ENCODE measurements at regions not wholly inside any gene's neighbourhood (a gene's known extent, or its start where the extent isn't known, plus 50 kb on each side); places are given as distances from the start of the nearest gene placed in this dataset.

GRCh38 chr12:126443977-126444376, 1378.7 kb downstream of the AACS start:
- TF ChIP-seq CTCF (IDR thresholded peaks at IDR 0.05; ENCODE audit: insufficient read depth, low read length, poor library complexity, severe bottlenecking), result no peak
- TF ChIP-seq EZH2phosphoT487 (conservative IDR thresholded peaks at IDR 0.05; ENCODE audit: low read length), result no peak
